Activated CD8-positive, alpha-beta T cell treated with anti-CD3 and anti-CD28 coated beads for 36 hours (primary cell): ENCODE measurements at regions not wholly inside any gene's neighbourhood (a gene's known extent, or its start where the extent isn't known, plus 50 kb on each side); places are given as distances from the start of the nearest gene placed in this dataset.

Experiments used
- ATAC-seq: fragments of 200-7000 bp; cut with Tn5 transposase; one replicate; pipeline ENCODE4 v1.10.0; 2021; ENCODE audit warnings: mild to moderate bottlenecking, moderate library complexity
- CTCF ChIA-PET: fragments of 350-600 bp; sonication (Branson Sonifier 250); formaldehyde crosslinking; loops from one replicate; lab custom pipeline; 2021; ENCODE audit warnings: antibody characterized with exemption; lab: Charles Lee
- POLR2A ChIA-PET: fragments of 350-600 bp; sonication (Branson Sonifier 250); formaldehyde crosslinking; loops from one replicate; lab custom pipeline; 2021; ENCODE audit warnings: antibody characterized with exemption; lab: Charles Lee
- DNase-seq: peaks from one replicate; pipeline ENCODE4 v3.0.0-alpha.2; 2020
- H3K27ac Mint-ChIP-seq: one replicate; pipeline ENCODE4 v1.8.0; 2021; ENCODE audit warnings: mild to moderate bottlenecking, mixed read lengths
- H3K27me3 Mint-ChIP-seq: one replicate; pipeline ENCODE4 v1.8.0; 2021; ENCODE audit warnings: mixed read lengths
- H3K36me3 Mint-ChIP-seq: one replicate; pipeline ENCODE4 v1.8.0; 2021; ENCODE audit warnings: low read depth, mixed read lengths
- H3K4me1 Mint-ChIP-seq: one replicate; pipeline ENCODE4 v1.8.0; 2021; ENCODE audit warnings: low read depth, mixed read lengths
- H3K4me3 Mint-ChIP-seq: one replicate; pipeline ENCODE4 v1.8.0; 2021; ENCODE audit warnings: mild to moderate bottlenecking, moderate library complexity, mixed read lengths
- H3K9me3 Mint-ChIP-seq: one replicate; pipeline ENCODE4 v1.8.0; 2021; ENCODE audit warnings: mixed read lengths
- intact Hi-C: fragments of 100-400 bp; cut with micrococcal nuclease; formaldehyde crosslinking; loops from one replicate; pipeline ENCODE4 v1.10.0; 2022
- TF ChIP-seq, protein P1 (sequence below): fragments of 200-600 bp; IDR thresholded peaks from one replicate; pipeline ENCODE4 v1.8.0; 2022; ENCODE audit warnings: antibody characterized with exemption, mild to moderate bottlenecking

DNA sequence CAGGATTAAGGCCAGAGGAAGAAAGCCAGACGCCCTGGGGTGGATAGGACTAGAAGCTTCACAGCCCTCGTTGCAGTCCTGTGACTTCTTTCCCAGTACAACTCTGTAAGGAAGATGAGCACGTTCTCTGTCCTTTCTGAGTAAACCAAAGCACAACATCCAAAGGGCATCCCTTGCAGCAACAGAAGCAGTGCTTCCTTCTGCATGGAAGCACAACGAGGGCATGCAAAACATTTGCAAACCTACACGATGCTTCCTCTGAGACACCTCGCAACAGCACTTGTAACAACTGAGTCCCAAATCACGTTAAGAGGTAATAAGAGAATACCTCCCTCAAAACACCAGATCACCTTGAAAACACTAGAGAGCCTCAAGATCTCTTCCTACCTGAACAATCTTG is 335.7 kb upstream of the RASGEF1B start:
- H3K27ac Mint-ChIP-seq, result no peak overlapping the region
- TF ChIP-seq, protein P1, sequence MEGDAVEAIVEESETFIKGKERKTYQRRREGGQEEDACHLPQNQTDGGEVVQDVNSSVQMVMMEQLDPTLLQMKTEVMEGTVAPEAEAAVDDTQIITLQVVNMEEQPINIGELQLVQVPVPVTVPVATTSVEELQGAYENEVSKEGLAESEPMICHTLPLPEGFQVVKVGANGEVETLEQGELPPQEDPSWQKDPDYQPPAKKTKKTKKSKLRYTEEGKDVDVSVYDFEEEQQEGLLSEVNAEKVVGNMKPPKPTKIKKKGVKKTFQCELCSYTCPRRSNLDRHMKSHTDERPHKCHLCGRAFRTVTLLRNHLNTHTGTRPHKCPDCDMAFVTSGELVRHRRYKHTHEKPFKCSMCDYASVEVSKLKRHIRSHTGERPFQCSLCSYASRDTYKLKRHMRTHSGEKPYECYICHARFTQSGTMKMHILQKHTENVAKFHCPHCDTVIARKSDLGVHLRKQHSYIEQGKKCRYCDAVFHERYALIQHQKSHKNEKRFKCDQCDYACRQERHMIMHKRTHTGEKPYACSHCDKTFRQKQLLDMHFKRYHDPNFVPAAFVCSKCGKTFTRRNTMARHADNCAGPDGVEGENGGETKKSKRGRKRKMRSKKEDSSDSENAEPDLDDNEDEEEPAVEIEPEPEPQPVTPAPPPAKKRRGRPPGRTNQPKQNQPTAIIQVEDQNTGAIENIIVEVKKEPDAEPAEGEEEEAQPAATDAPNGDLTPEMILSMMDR, result no peak
- H3K27me3 Mint-ChIP-seq, result peaks cover 12% of the 10 kb centered on the region
- H3K4me3 Mint-ChIP-seq, result no peak overlapping the region
- ATAC-seq (no peak), DNase-seq (no peak)
- peaks cover 2% of the 10 kb centered on the region for H3K4me1 Mint-ChIP-seq
- no peaks in the 10 kb centered on the region for H3K36me3 Mint-ChIP-seq
- ChIA-PET CTCF (no interaction called here), POLR2A (no interaction called here)
- no peaks in the 10 kb centered on the region for H3K9me3 Mint-ChIP-seq
- intact Hi-C loops, result no loop called here

DNA sequence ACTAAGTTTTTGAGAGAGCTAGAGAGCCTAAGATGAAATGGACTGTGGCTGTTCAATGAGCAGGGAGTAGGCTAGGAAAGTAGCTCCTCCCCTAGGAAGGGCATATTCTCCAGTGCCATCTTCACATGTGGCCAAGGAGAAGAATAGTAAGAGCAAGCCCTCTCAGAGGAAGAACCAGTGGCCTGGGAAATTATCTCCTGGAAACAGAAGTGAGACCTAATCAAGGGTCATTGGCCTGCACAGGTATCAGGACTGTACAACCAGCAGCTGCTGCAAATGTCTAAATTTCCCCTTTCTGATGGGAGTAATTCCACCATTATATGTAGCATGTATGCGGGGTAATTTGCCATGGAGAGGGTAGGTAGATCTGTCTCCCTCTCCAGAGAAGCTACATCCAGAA is 334.8 kb upstream of the RASGEF1B start:
- intact Hi-C loops, result no loop called here
- ChIA-PET CTCF (no interaction called here), POLR2A (no interaction called here)
- no peak overlapping the region for H3K27ac Mint-ChIP-seq
- peaks cover 9% of the 10 kb centered on the region for H3K27me3 Mint-ChIP-seq
- no peak for ATAC-seq
- TF ChIP-seq, protein P1, result no peak
- H3K4me3 Mint-ChIP-seq, result no peak overlapping the region
- no peaks in the 10 kb centered on the region for H3K36me3 Mint-ChIP-seq
- H3K4me1 Mint-ChIP-seq, result no peaks in the 10 kb centered on the region
- DNase-seq, result no peak
- H3K9me3 Mint-ChIP-seq, result no peaks in the 10 kb centered on the region

DNA sequence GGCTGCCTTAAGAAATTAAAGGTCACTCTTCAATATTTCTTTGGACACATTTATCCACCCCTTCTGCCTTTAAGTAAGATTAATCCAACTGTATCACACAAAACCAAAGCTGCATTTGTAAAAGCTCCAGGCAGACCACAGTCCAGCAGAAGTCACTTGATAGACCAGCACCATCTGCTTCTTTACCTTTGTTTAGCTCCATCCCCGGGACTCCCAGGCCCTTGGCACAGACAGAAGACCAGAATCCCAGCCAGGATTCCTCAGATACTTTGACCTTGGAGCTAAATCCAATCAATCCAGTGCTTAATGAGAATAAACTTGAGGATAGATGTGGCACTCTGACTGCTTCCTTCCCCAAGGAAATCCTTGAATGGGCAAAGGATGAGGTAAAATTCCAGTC is 333.1 kb upstream of the RASGEF1B start:
- TF ChIP-seq, protein P1, result no peak
- DNase-seq (no peak), ATAC-seq (no peak)
- intact Hi-C loops, result no loop called here
- Mint-ChIP-seq H3K36me3 (no peaks in the 10 kb centered on the region), H3K9me3 (no peaks in the 10 kb centered on the region), H3K27me3 (peaks cover 9% of the 10 kb centered on the region), H3K4me3 (no peak overlapping the region), H3K27ac (no peak overlapping the region), H3K4me1 (peaks cover 2% of the 10 kb centered on the region)
- ChIA-PET POLR2A (no interaction called here), CTCF (interaction anchor here (1.2 kb wide), 1 partner anchor 109 kb away, joined by 3 read pairs; no protein-coding TSS in a partner anchor)

DNA sequence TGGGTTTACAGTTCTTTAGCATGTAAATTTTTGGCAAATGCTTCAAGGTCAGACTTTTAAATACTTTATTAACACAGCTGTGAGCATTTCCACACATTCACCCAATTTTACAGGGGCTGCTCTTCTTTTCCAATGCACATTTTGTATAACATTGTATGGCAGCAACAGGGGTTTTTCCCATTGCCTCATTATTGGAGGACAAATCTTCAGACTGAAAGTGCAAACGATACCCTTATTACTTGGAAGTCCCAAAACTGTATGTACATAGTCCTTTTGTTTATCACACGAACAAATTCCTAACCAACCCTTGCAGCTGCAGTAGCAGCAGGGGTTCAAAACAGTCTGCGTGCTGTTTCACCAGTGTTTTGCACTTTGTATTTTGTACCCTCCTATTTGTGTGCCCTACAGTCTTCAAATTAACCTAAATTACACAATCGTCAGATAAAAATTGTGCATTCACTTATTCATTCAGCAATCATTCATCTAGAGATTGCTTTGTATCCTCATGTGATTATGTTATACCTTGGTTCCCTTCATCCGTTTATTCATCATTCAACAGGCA is 330.7 kb upstream of the RASGEF1B start:
- DNase-seq, result no peak
- no peak overlapping the region for H3K27ac Mint-ChIP-seq
- no peak overlapping the region for H3K4me3 Mint-ChIP-seq
- peaks cover 2% of the 10 kb centered on the region for H3K9me3 Mint-ChIP-seq
- TF ChIP-seq, protein P1, result no peak
- intact Hi-C loops, result no loop called here
- peaks cover 4% of the 10 kb centered on the region for H3K4me1 Mint-ChIP-seq
- H3K27me3 Mint-ChIP-seq, result peaks cover 6% of the 10 kb centered on the region
- POLR2A ChIA-PET, result no interaction called here
- CTCF ChIA-PET, result interaction anchor here (1.0 kb wide), 1 partner anchor 335 kb away, joined by 3 read pairs; no protein-coding TSS in a partner anchor
- ATAC-seq, result no peak
- H3K36me3 Mint-ChIP-seq, result no peaks in the 10 kb centered on the region

DNA sequence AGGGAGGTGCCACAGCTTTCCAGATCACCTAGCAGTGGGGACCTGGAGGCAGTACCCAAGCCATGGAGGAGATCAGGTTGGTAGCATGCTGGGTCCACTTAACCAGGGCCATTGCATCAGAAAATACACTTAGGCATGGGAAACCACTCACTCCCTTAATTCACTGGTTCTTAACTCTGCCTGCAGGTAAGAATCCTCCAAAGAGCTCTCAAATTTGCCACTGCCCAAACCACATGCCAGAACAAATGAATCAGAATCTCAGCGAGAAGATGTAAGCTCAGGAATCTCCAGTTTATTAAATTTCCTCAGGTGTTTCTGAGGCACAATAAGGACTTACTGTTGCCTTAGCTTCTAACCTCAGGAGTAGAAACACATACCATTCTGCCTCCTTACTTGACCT is 327.7 kb upstream of the RASGEF1B start:
- Mint-ChIP-seq H3K27ac (no peak overlapping the region), H3K4me3 (no peak overlapping the region), H3K36me3 (no peaks in the 10 kb centered on the region)

More for the DNA sequence above, 327.7 kb upstream of the RASGEF1B start:
- no peak for ATAC-seq
- Mint-ChIP-seq H3K4me1 (peaks cover 12% of the 10 kb centered on the region), H3K9me3 (peaks cover 2% of the 10 kb centered on the region), H3K27me3 (peaks cover 4% of the 10 kb centered on the region)
- CTCF ChIA-PET, result no interaction called here
- no peak for DNase-seq
- TF ChIP-seq, protein P1, result no peak
- intact Hi-C loops, result no loop called here
- POLR2A ChIA-PET, result no interaction called here
